Sigmoid colon (tissue), 6 donors: ENCODE measurements at regions not wholly inside any gene's neighbourhood (a gene's known extent, or its start where the extent isn't known, plus 50 kb on each side); places are given as distances from the start of the nearest gene placed in this dataset.

Experiments
- DNase-seq: peaks from one replicate; pipeline ENCODE4 v3.0.0-alpha.2; 2019
- H3K27ac ChIP-seq, 4 donors: fragments of 200-600 bp; sonication (generic); one replicate each; pipeline ENCODE4 v1.5.1; 2016 to 2019; ENCODE audit warnings: mild to moderate bottlenecking in 1 of 4
- H3K27me3 ChIP-seq, 3 donors: fragments of 200-600 bp; sonication (generic); one replicate each; pipeline ENCODE4 v1.5.1; 2019; ENCODE audit warnings: mild to moderate bottlenecking in 1 of 3
- H3K36me3 ChIP-seq, 4 donors: fragments of 200-600 bp; sonication (generic); one replicate each; pipeline ENCODE4 v1.5.1; 2016 to 2019
- H3K4me1 ChIP-seq, 4 donors: fragments of 200-600 bp; sonication (generic); one replicate each; pipeline ENCODE4 v1.5.1; 2017 to 2019
- H3K4me3 ChIP-seq, 4 donors: fragments of 200-600 bp; sonication (generic); one replicate each; pipeline ENCODE4 v1.5.1; 2017 to 2019; ENCODE audit warnings: mild to moderate bottlenecking in 2 of 4, moderate library complexity in 1 of 4
- H3K9me3 ChIP-seq, 4 donors: fragments of 200-600 bp in 3 of 4; sonication (generic) in 3 of 4; one replicate each; pipeline versions ENCODE4 v1.5.1 to v1.6.1; 2013 to 2019
- CTCF ChIP-seq, 4 experiments: fragments of 450-650 bp in 3 of 4; fragments of 200-600 bp in 1 of 4; IDR thresholded peaks; one replicate each; pipeline ENCODE4 v1.5.1; 2016 to 2019; ENCODE audit warnings: antibody characterized with exemption in 4 of 4, mild to moderate bottlenecking in 3 of 4, moderate library complexity in 2 of 4
- EP300 ChIP-seq, 4 donors: sonication (generic); formaldehyde crosslinking; IDR thresholded peaks; one replicate each; pipeline ENCODE4 v1.6.1; 2017; ENCODE audit warnings: antibody characterized with exemption in 4 of 4
- POLR2A ChIP-seq, 2 donors: fragments of 450-650 bp; IDR thresholded peaks; one replicate each; pipeline ENCODE4 v1.6.1; 2016; ENCODE audit warnings: antibody characterized with exemption in 2 of 2, mild to moderate bottlenecking in 2 of 2, moderate library complexity in 2 of 2
- POLR2AphosphoS5 ChIP-seq, 4 donors: sonication (generic); formaldehyde crosslinking; IDR thresholded peaks; one replicate each; pipeline ENCODE4 v1.6.1; 2017; ENCODE audit warnings: antibody characterized with exemption in 4 of 4
- WGBS, 2 donors: extraction: QIAGEN DNeasy Blood & Tissue Kit; methylation state at CpG; one replicate each; pipeline ENCODE4 v1.1.7; 2013; 5-methylcytosine and 5-hydroxymethylcytosine counted together
- intact Hi-C: fragments of 100-400 bp; cut with DNase I; formaldehyde crosslinking; loops from one replicate; pipeline ENCODE4 v1.15.1; 2023
- donor health status: healthy with polysubstance abuse.
- donor health status: healthy.

- Histone ChIP-seq H3K27ac (no peak overlapping the region), H3K9me3 (peaks cover 0 to 4% (median 0%) of the 10 kb centered on the region in 4 donors), H3K27me3 (no peaks in the 10 kb centered on the region), H3K36me3 (no peaks in the 10 kb centered on the region), H3K4me1 (no peaks in the 10 kb centered on the region), H3K4me3 (no peak overlapping the region)
- DNase-seq = no peak
- intact Hi-C loops = no loop called here
- 81 to 85% methylated on average over 6 of the region's 6 CpGs for WGBS, 2 donors
- no peak for TF ChIP-seq POLR2A (IDR thresholded peaks at IDR 0.05)
- no peak for TF ChIP-seq CTCF (IDR thresholded peaks at IDR 0.05)
- TF ChIP-seq POLR2AphosphoS5 (IDR thresholded peaks at IDR 0.05) = no peak
- no peak for TF ChIP-seq EP300 (IDR thresholded peaks at IDR 0.05)
Measured at GRCh38 chr13:100833427-100833826, 158.8 kb upstream of the TMTC4 start.

- intact Hi-C loops = no loop called here
- Histone ChIP-seq H3K4me3 (no peak overlapping the region), H3K9me3 (peaks cover 0 to 4% (median 0%) of the 10 kb centered on the region in 4 donors), H3K27ac (no peak overlapping the region), H3K27me3 (no peaks in the 10 kb centered on the region), H3K4me1 (no peaks in the 10 kb centered on the region), H3K36me3 (no peaks in the 10 kb centered on the region)
- no peak for DNase-seq
- 40 to 43% methylated on average over 5 of the region's 5 CpGs for WGBS, 2 donors
- TF ChIP-seq EP300 (IDR thresholded peaks at IDR 0.05) (no peak), CTCF (IDR thresholded peaks at IDR 0.05) (no peak), POLR2AphosphoS5 (IDR thresholded peaks at IDR 0.05) (no peak), POLR2A (IDR thresholded peaks at IDR 0.05) (no peak)
Measured at GRCh38 chr13:100828226-100828625, 153.6 kb upstream of the TMTC4 start.

- no peak overlapping the region for H3K27ac ChIP-seq
- TF ChIP-seq POLR2AphosphoS5 (IDR thresholded peaks at IDR 0.05) (no peak), EP300 (IDR thresholded peaks at IDR 0.05) (no peak), POLR2A (IDR thresholded peaks at IDR 0.05) (no peak), CTCF (IDR thresholded peaks at IDR 0.05) (no peak)
- H3K27me3 ChIP-seq = peaks cover 0 to 3% (median 0%) of the 10 kb centered on the region in 3 donors
- no peaks in the 10 kb centered on the region for H3K4me1 ChIP-seq
- H3K9me3 ChIP-seq = peaks cover 0 to 4% (median 0%) of the 10 kb centered on the region in 4 donors
- no peaks in the 10 kb centered on the region for H3K36me3 ChIP-seq
- intact Hi-C loops = no loop called here
- WGBS, 2 donors = 56 to 64% methylated on average over 8 of the region's 8 CpGs
- no peak for DNase-seq
- no peak overlapping the region for H3K4me3 ChIP-seq
Measured at GRCh38 chr13:100827489-100828176, 153.0 kb upstream of the TMTC4 start.

GRCh38 chr13:100826441-100826840 lies 151.8 kb upstream of the TMTC4 start:
- Histone ChIP-seq H3K9me3 (no peaks in the 10 kb centered on the region), H3K36me3 (no peaks in the 10 kb centered on the region), H3K27ac (no peak overlapping the region), H3K4me3 (no peak overlapping the region), H3K4me1 (no peaks in the 10 kb centered on the region), H3K27me3 (peaks cover 0 to 3% (median 0%) of the 10 kb centered on the region in 3 donors)
- intact Hi-C loops = no loop called here
- 26 to 61% methylated on average over 3 of the region's 3 CpGs for WGBS, 2 donors
- no peak for DNase-seq
- TF ChIP-seq CTCF (IDR thresholded peaks at IDR 0.05) (no peak), EP300 (IDR thresholded peaks at IDR 0.05) (no peak)

GRCh38 chr13:100825557-100825956 lies 151.0 kb upstream of the TMTC4 start:
- Histone ChIP-seq H3K27ac (no peak overlapping the region), H3K9me3 (peaks cover 0 to 1% (median 0%) of the 10 kb centered on the region in 4 donors), H3K27me3 (peaks cover 0 to 3% (median 0%) of the 10 kb centered on the region in 3 donors), H3K4me3 (no peak overlapping the region), H3K36me3 (no peaks in the 10 kb centered on the region), H3K4me1 (no peaks in the 10 kb centered on the region)
- intact Hi-C loops = no loop called here
- no peak for DNase-seq
- TF ChIP-seq POLR2AphosphoS5 (IDR thresholded peaks at IDR 0.05) (no peak), CTCF (IDR thresholded peaks at IDR 0.05) (no peak), EP300 (IDR thresholded peaks at IDR 0.05) (no peak), POLR2A (IDR thresholded peaks at IDR 0.05) (no peak)
- WGBS, 2 donors = 61 to 75% methylated on average over 3 of the region's 3 CpGs
